CD4-positive, alpha-beta T cell treated with Interleukin-21 for 1 hour (primary cell): ENCODE measurements at regions not wholly inside any gene's neighbourhood (a gene's known extent, or its start where the extent isn't known, plus 50 kb on each side); places are given as distances from the start of the nearest gene placed in this dataset.
"Not testable (repeated sequence)": the region's sequence is repeated elsewhere in the genome, so short reads cannot be mapped to it uniquely, and the experiment has no call there.

Experiments
- DNase-seq: peaks from one replicate; pipeline ENCODE4 v3.0.0-alpha.2; 2020

DNA sequence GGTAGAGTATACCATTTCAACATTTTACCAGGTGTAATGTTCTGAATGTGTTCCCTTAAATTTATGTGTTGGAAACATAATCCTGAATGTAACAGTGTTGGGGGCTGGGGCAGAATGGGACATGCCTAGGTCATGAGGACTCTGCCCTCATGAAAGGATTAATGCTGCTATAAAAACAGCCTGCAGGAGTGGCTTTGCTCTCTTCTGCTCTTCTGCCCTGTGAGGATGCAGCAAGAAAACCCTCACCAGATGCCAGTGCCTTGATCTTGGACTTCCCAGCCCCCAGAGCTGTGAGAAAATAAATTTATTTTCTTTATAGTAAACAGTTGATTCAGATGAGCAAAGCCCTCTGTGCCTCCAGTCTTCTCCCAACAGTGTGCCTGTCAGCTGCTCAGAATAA lies 326.0 kb upstream of the ONECUT1 start:
- DNase-seq: no peak

DNA sequence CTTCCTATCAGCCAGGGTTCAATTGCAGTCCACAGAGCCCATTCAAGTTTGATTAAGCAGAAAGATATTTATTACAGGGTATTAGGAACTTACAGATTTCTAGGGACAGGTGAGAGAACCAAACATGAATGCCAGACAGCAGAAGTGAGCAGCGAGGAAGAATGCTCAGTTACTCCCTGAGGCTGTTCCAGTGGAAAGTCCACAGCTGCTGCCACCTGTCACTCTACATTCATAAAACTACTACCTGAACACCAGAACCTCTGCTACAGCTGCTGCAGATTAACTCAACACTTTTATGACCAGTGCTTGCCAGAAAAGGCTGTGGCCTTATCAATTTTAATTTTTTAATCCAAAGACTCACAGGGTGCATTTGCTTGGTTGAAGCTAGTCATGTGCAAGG lies 325.4 kb upstream of the ONECUT1 start:
- no peak for DNase-seq

DNA sequence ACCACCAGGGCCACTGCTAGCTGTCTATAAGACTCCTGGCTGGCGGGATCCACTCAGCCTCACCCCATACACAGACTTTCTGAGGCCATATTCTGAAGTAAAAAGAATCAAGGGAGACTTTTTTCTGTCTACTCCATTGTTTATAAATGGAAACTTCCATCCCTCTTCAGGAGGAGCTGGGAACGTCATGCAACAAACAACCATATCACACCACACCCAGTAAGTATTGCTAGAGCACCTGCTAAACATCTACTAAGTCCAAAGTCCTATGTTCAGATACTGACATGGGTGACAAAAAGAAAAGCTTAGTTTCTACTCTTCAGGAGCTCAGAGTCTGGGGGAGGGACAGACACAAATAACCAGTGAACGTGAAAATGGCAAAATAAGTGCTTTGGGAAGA lies 324.8 kb upstream of the ONECUT1 start:
- DNase-seq: no peak

DNA sequence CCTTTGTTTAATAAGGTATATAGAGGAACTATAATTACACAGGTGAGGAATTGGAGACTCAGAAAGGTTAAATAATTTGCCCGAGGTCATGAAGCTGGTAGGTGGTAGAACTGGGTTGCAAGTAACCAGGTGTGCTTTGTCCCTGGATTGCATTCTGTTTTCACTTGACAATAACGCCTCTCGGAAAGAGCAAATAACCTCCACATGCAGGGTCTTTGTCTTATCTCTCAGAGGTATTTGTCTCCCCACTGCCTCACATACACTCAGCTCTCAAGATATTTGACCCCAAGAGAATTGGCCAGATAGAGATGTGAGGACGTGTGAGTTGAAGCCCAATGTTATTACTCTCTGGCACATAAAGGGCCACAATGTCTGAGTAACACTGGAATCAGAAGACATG lies 320.9 kb upstream of the ONECUT1 start:
- DNase-seq: no peak

DNA sequence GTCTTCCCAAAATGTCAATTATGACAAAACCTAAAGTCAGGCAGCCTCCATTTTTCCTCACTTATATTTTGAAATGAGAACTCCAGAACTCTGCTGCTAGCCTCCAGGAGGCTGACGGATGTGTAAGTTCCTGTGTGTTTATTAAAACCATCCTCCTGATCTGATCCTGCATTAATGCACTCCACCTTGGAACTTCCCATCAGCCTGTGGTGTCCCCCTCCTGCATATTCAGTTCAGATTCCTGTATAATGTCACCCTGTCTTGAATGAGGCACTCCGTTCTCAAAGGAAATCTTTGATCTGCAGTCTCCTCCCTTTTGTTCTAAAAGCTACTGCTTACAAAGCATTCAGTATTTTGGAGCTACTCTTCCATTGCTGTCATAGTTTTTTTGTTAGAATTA lies 318.2 kb upstream of the ONECUT1 start:
- no peak for DNase-seq

DNA sequence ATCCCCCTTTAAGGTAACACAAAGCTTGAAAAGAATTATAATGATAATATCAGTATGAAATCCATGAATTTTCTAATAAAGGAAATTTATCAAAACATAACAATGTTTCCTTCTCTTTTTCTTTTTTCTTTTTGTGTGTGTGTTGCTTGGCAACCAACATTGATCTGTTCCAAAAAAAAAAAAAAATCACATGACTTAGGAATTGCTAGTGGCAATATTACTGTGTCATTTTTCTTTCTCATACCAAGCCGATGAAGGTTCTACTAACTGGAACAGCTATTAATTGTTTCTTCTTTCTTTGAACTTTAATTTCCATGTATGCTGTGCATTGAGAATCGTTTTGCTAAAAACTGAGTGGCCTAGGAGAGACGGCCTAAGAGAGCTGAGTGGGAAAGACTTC lies 317.7 kb upstream of the ONECUT1 start:
- DNase-seq: no peak

DNA sequence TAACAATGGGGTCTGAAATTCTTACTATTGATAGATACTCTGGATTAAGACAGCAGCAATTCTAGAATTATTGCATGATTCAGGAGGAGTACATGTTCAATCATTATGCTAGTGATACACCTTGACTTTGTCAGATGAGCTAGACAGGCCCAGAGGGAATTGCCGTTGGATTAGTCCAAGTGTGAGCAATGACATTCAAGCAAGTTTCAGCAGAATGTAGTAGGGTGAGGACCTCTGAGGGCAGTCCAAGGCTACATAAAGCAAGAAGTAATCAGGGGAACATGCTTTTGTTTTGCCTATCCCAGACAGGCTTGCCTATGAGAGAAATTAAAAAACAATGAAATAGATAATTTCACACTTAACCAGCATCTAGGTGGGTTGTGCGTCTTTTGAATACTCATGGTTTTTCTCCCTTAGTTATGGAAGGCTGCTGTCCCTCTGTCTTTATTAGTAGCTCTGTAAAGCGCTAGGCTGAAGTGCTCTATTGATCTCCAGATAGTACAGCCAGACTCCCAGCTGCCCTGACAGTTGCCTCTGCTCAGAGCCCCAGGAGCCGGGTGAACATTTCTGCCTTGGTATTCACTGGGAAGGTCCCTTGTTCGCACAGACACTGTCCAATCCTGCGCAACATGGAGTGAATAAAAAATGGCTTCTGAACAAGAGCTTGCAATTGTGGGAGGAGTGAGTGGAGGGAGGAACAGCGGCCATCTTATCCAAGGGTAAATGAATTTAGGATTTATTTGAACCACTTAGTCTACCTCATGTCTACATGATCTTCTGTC lies 316.6 kb upstream of the ONECUT1 start:
- no peak for DNase-seq

DNA sequence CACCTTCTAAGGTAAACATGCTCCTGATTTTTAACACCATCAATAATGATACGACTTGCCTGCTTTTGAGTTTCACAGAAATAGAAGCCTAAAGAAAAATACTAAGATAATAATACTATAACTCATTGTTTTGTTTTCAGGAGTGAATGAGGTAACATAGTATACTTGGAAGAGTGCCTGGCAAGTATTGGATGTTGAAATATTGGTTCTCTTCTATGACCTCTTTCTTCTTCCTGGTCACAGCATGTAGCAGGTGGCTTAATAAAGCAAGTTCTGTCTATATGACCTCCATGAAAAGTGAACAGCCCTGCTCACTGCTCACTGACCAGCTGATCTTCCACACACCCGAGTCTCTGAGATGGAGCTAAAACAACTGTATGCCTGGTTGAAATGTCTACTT lies 312.3 kb upstream of the ONECUT1 start:
- no peak for DNase-seq

DNA sequence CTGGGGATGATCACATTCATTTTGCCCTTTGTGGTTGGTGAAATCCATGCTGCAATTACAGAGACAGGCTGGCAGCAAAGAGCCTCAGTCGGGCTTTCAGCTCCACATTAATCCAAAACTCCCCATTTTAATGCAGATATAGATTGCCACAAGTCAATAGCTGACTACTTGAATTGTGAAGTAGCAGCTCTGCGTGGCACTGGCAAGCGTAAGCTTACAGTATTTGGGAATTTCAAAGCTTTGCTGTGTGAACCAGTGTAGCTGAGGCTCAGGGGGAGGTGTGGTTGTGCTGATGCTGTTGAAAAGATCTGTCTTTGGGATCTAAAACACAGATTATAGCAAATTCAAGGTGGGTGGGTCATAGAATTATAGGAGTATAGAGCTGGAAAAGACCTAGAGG lies 290.3 kb upstream of the ONECUT1 start:
- DNase-seq: no peak

DNA sequence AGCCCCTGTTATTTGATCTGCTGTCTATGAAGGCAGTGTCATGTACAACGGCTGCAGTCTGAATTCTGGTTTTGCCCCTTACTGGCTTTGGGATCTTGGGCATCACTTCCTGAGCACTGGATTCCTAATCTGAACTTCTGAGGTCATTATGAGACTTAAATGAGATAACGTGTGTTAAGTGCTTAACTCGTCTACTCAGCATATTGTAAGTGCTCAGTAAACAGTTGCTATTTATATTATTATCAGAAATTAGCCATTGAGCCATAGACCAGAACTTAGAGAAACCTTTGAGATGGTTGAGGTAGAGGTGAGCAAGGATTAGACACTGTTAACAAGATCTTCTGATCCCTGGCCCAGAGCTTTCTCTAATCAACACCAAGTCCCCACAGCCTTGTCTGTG lies 284.1 kb upstream of the ONECUT1 start:
- no peak for DNase-seq

DNA sequence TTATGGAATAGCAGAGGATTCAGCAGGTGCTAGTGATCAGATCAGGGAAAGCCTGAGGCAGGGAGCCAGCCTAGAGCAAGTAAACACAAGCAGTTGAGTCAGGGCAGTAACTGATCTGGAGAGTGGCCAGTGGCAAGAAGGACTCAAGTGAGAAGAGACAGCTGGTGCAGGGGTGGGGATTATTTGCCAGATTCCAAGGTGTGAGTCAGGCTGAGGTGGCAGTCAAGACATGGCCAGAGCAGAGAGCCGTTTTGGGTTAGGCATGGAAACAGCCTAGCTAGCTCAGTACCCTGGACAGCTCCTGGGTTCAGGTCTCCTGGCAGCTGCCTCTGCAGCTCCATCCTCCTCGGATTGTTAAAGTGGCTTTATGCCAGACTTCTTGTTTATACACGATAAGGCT lies 281.9 kb upstream of the ONECUT1 start:
- DNase-seq: peak; percentile 0

DNA sequence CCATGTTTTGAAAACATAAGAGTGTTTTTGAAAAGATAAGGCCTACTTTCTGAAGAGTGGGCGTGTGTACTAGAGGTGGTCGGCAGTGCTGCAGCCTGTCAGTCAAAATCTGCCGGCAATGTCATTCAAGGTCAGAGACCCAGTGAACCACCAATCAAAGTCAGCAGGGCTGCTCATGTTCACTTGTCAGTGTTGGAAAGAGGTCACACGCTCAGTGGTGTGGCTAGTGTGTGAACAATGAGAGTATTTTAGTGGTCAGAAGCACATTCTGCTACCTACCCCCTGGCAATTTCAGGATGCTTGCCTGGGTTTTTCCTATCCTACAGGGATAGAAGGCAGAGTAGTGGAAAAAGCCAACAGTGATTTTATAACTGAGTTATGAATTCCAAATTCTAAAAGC lies 278.5 kb upstream of the ONECUT1 start:
- no peak for DNase-seq

DNA sequence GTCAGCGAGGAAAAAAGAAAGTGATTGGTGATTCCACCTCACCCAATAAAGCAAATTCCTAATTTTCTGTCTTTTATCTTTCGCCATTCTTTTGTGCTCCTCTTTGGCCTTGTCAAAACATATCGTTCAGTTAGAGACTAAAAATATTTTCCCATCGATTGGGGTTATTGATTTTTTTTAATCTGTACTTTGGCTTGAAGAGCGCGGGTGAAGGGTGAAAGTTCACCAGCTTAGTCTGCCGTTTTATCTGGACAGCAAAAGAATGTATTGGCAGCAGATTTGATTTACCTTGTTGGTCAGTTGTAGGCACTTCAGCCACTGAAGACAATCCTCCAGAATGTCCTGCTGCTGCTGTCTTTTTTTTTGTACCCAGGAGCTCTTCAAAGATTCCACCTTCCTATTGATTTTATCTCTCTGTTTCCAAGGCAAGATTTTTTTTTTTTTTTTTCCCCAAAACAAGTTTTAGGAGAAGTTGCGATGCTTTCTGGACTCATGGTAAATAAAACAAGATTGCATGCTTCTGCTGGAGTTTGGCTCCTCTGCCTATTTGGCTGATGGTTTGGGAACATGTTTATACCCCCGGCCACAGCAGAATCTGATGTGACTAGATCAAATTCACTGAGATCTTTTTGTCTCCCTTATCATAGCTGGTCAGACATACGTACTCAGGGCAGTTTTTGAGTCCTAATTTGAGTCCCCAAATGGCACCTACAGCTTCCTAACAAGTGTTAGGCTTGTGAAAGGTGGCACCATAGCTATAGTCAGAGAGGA lies 269.3 kb upstream of the ONECUT1 start:
- no peak for DNase-seq

DNA sequence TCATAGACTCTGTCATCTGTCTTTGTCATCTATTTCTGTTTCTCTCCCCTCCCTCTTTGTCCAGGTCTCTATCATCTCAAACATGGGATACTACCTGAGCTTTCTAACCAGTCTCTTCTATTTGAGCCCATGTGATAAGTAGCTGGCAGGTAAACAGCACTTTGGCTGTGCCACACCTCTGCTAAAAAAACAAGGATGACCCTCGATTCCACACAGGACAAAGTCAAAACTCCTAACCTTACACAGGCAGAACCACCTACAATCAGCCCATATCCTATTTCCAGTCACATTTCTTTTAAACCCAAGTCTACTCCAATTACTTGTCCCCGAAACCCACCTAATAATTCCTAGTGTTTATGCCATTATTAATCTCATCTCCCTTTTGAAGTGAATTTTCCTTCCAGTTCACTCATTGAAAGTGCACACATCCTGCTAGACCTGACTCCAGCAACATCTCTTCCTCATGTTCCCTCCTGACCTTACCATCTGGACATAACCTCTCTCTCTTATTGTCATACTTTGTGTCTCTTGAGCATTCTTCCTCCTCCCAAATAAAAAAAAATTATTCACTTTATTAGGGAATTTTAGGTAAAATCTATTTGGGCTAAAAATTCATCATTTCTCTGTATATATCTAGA lies 256.1 kb upstream of the ONECUT1 start:
- no peak for DNase-seq

DNA sequence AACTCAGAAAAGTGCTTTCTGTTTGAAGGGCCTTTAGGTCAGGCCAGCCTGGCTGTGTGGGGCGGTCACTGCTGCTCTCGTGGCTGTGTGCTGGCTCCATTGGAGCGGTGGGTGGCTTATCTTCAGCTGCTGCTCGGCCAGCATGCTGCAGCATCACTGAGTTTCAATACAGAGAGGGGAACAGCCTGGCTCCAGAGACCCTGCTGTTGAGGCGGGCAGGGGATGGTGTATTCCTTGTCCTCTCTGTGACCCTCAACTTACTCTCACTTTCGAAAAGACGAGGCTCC lies 248.5 kb upstream of the ONECUT1 start:
- no peak for DNase-seq

DNA sequence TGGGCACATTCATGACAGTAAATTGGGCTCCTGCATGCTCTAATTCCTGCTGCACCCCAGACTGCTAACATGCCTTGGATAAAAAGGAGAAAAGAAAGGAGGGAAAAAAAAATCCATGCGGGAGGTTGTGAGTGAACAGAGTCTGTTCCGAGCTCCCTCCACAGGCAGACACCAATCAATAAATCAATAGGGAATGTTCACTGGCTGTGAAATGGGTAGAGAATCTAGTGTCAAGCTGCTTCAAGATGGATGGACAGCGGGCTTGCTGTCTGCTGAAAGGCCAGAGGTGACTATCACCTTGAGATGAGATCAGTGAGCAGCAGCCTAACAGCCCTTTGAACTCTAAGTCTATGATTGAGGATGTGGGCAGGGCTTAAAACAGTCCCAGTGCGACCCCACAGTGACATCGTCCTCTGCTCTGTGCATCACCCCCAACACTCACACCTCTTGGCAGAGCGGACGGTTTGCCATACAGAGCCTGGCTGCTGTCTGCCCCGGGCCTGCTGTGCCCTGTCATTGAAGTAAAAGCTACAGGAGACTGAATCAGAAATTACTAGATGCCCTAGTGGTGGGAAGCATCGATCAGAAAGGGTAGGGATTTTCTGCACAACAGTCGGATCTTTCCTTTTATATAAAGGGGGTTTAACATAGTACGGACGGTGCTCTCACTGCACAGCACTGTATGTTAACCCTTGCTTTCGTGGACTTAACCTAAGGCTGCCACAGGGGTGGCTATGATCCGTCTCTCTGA lies 247.9 kb upstream of the ONECUT1 start:
- DNase-seq: no peak

DNA sequence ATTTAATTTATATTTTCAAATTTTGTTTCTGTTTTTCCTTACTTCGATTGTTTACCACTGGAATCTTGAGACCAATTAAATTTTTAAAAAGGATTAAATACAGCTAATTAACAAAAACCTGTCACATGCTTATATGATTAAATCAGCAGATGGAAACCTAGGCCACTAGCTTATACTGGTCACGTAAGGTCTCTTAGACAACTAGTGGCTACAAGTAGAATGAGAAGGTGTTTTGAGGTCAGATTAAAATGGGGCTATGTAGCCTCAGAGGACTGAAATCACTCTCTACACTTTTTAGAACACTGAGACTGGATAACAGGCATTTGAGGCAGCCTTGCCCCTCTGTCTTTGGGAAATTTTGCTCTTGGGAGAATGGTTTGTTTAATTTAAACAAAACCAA lies 246.5 kb upstream of the ONECUT1 start:
- DNase-seq: no peak

DNA sequence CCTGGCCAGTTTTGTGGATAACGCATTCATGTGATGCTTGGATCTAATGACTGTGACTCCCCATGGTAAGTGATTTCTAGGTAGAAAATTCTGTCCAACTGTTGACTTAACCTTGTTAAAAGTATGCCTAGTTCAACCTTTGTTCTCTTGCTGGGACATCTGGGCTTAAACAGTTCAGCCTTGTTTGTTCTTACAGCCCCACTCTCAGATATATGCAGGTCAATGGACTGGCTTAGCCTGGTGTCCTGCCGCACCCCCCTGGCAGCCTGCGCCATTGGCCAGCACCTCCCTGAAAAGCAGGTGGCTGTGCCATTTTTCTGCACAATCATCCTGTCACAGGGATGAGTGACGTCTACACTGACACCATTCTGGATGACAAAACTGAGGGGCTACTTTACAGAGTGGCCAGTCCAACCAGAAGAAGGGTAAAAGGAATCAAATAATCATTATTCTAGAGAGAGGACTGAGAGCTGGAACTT lies 244.7 kb upstream of the ONECUT1 start:
- DNase-seq: no peak

DNA sequence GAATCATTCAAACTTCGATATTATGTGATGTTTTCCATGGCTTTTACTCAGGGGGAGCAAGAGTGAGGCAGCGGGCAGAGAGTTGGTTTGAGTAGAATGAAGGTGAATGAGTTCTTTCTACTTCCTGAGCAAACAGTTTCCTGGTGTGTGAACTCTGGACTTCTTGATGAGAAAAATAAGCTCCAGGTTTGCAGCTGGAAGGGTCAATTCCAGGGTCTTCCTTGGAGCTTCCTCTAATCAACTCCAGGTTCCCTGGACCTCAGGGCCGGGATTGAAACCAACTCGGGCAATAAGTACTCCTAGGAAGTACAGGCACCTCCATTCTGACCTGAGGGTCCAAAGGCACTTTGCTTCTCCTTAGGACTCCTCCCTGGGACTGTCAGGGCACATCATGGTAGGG lies 243.6 kb upstream of the ONECUT1 start:
- DNase-seq: no peak

DNA sequence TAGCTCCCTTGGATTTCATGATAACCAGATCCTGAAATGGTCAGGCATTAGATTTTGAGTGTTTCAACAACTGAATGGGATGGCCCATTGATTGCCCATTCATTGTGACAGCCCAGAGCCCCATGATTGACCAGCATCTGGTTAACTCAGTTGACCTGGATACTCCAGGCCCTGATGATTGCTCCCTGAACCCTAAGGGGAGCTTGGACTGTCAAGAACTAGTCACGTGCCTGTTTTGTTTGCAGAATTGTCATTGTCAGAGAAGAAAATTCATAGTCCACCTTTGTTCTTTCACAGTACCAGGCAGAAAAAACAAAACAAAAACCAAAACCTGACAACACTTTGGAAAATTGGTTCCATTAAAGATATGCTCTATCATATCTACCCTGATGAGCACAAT lies 241.3 kb upstream of the ONECUT1 start:
- no peak for DNase-seq

DNA sequence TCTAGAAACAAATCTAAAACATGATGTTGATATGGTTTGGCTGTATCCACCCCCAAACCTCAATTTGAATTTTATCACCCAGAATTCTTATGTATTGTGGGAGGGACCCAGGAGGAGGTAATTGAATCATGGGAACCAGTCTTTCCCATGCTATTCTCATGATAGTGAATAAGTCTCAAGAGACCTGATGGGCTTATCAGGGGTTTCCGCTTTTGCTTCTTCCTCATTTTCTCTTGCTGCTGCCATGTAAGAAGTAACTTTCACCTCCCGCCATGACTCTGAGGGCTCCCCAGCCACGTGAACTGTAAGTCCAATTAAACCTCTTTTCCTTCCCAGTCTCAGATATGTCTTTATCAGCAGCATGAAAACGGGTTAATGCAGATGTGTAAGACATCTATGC lies 232.7 kb upstream of the ONECUT1 start:
- no peak for DNase-seq

DNA sequence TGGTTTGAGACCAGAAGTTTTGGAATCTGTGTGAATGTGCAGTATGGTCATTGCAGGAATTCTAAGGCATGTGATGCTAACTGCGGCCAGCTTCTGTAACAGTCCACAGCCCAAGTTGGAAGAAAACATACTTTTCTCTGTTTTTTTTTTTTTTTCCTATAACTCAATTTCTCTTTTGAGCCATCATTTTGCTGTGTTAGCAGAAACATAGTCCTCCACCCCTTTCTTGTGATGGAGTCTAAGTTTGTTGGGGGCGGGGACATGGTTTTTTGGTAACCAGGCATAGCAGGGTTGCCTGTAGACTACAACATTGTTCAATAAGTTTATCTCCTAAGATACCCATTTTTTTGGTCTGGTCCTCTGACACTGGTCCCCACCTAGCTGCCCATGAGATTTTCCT lies 223.2 kb upstream of the ONECUT1 start:
- DNase-seq: no peak

DNA sequence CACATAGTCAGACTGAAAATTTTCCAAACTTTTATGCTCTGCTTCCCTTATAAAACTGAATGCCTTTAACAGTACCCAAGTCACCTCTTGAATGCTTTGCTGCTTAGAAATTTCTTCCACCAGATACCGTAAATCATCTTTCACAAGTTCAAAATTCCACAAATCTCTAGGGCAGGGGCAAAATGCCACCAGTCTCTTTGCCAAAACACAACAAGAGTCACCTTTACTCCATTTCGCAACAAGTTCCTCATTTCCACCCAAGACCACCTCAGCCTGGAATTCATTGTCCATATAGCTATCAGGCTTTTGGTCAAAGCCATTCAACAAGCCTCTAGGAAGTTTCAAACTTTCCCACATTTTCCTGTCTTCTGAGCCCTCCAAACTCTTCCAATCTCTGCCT lies 221.6 kb upstream of the ONECUT1 start:
- not testable (repeated sequence) for DNase-seq

DNA sequence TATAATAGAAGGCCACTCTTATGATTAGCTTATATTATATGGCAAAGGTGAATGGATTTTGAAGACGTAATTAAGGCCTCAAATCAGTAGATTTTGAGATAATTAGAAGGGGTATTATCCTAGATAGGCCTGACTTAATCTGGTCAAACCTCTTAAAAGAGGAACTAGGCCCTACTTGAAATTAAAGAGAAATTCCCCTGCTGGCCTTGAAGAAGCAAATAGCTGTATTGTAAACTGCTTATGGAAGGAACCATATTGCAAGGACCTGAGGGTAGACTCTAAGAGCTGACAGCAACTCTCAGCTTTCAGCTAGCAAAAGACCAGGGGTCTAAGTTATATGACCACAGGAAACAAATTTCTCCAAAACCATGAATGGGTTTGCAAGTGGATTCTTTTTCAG lies 219.0 kb upstream of the ONECUT1 start:
- no peak for DNase-seq
